Glomerular visceral epithelial cell (primary cell): ENCODE measurements at regions not wholly inside any gene's neighbourhood (a gene's known extent, or its start where the extent isn't known, plus 50 kb on each side); places are given as distances from the start of the nearest gene placed in this dataset.
A peak's percentile ranks its signal among the peaks of the same experiment; 100 is the strongest.
"Not testable (repeated sequence)": the region's sequence is repeated elsewhere in the genome, so short reads cannot be mapped to it uniquely, and the experiment has no call there.

Experiments used
- DNase-seq: peaks from one replicate; pipeline ENCODE4 v3.0.0-alpha.2; 2016; ENCODE audit errors: extremely low spot score

- no peak for DNase-seq
Observed at GRCh38 chr4:137394018-137394417, 138.3 kb downstream of the PCDH18 start.

- DNase-seq: no peak
Observed at GRCh38 chr4:137393044-137393443, 139.2 kb downstream of the PCDH18 start.

GRCh38 chr4:137390707-137391106 lies 141.6 kb downstream of the PCDH18 start:
- DNase-seq: no peak

- DNase-seq: no peak
Observed at GRCh38 chr4:137389911-137390520, 142.3 kb downstream of the PCDH18 start.

GRCh38 chr4:137387924-137388323 lies 144.4 kb downstream of the PCDH18 start:
- peak; percentile 3 for DNase-seq

- DNase-seq: no peak
Observed at GRCh38 chr4:137384476-137384875, 147.8 kb downstream of the PCDH18 start.

- no peak for DNase-seq
Observed at GRCh38 chr4:137378821-137379220, 153.5 kb downstream of the PCDH18 start.

GRCh38 chr4:137378393-137378792 lies 153.9 kb downstream of the PCDH18 start:
- DNase-seq: no peak

GRCh38 chr4:137376312-137376711 lies 156.0 kb downstream of the PCDH18 start:
- no peak for DNase-seq

GRCh38 chr4:137375111-137375850 lies 157.0 kb downstream of the PCDH18 start:
- DNase-seq: no peak

GRCh38 chr4:137370679-137371078 lies 161.6 kb downstream of the PCDH18 start:
- no peak for DNase-seq

- peak; percentile 11 for DNase-seq
Observed at GRCh38 chr4:137370206-137370633, 162.1 kb downstream of the PCDH18 start.

GRCh38 chr4:137367620-137368019 lies 164.7 kb downstream of the PCDH18 start:
- no peak for DNase-seq

- DNase-seq: no peak
Observed at GRCh38 chr4:137363496-137363895, 168.8 kb downstream of the PCDH18 start.

GRCh38 chr4:137361756-137362470 lies 170.4 kb downstream of the PCDH18 start:
- no peak for DNase-seq

- DNase-seq: no peak
Observed at GRCh38 chr4:137360761-137361160, 171.5 kb downstream of the PCDH18 start.

- no peak for DNase-seq
Observed at GRCh38 chr4:137359691-137360315, 172.5 kb downstream of the PCDH18 start.

GRCh38 chr4:137354562-137354961 lies 177.7 kb downstream of the PCDH18 start:
- DNase-seq: not testable (repeated sequence)

GRCh38 chr4:137347371-137347770 lies 184.9 kb downstream of the PCDH18 start:
- no peak for DNase-seq

GRCh38 chr4:137345597-137345996 lies 186.7 kb downstream of the PCDH18 start:
- no peak for DNase-seq

- no peak for DNase-seq
Observed at GRCh38 chr4:137343221-137343620, 189.1 kb downstream of the PCDH18 start.

GRCh38 chr4:137333031-137333430 lies 199.3 kb downstream of the PCDH18 start:
- no peak for DNase-seq
